CD4-positive, alpha-beta T cell treated with Interleukin-2 at 100 ng/mL for 4 hours (primary cell): ENCODE measurements at regions not wholly inside any gene's neighbourhood (a gene's known extent, or its start where the extent isn't known, plus 50 kb on each side); places are given as distances from the start of the nearest gene placed in this dataset.

Experiments
- DNase-seq: peaks from one replicate; pipeline ENCODE4 v3.0.0-alpha.2; 2020; ENCODE audit warnings: low spot score

DNA sequence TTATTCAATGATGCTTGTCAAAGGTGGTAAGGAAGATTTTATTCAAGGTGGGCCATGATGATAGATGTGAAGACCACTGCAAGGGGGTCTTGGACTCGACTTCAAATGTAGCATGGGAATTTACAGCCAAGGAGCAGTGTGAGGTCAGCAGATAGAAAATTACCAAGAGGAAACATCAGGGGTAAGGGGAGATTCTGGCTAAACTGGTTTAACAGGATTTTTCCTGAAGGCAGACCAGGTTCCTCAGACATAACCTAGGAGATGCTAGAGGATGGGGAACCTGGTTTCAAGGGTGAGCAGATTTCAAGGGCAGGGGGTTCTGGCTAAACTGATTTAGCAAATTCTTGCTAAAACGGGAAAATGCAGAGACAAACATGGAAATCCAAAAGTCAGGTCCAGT is 464.9 kb downstream of the TAFA4 start:
- DNase-seq = no peak

GRCh38 chr3:68458581-68458980 is 473.8 kb downstream of the TAFA4 start:
- DNase-seq = no peak

GRCh38 chr3:68448510-68449383 is 483.6 kb downstream of the TAFA4 start:
- no peak for DNase-seq

GRCh38 chr3:68447885-68448284 is 484.5 kb downstream of the TAFA4 start:
- no peak for DNase-seq

DNA sequence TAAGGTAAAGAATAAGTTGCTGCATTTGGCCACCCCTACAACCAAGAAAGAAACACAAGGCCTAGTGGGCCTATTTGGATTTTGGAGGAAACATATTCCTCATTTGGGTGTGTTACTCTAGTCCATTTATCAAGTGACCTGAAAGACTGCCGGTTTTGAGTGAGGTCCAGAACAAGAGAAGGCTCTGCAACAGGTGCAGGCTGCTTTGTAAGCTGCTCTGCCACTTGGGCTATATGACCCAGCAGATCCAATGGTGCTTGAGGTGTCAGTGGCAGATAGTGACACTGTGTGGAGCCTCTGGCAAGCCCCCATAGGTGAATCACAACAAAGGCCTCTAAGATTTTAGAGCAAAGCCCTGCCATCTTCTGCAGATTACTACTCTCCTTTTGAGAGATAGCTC is 491.3 kb downstream of the TAFA4 start:
- no peak for DNase-seq

- DNase-seq = no peak
Measured at GRCh38 chr3:68436619-68437401, 495.5 kb downstream of the TAFA4 start.

DNA sequence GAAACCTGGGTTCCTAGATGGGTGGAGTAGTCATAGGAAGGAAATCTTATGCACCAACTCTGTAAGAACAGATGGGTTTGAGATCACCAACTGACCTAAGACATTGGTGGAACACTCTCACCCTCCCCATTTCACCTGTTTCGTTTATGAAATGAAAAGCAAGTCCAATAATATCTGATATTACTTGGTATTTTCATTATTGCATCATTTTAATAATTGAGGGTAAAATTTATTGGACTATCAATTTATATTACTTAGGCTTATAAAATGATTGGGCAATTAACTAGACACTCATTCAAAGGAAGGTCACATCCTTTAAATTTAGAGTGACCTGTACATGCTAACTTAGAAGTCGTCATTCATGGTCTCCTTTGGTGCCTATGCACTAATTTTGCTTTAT is 503.9 kb downstream of the TAFA4 start:
- DNase-seq = no peak

GRCh38 chr3:68424796-68425460 is 507.4 kb downstream of the TAFA4 start:
- DNase-seq = no peak

DNA sequence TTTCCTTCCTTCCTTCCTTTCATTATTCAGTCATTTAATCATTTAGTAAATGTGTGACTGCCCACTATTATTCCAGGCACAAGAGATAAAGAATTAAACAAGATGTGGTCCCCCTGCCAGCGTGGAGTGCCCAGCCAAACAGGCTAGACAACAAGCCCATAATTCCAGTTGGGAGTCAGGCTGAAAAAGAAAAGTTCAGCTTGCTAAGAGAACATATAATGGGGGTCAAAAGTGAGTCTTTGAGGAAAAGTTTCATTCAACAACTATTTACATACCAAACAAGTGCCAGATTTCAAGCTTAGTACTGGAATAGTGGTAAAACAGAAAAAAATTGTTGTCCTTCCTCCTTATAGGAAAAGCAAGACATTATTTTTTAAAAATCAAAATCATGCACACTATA is 523.7 kb downstream of the TAFA4 start:
- no peak for DNase-seq

- no peak for DNase-seq
Measured at GRCh38 chr3:68403741-68404140, 528.6 kb downstream of the TAFA4 start.

DNA sequence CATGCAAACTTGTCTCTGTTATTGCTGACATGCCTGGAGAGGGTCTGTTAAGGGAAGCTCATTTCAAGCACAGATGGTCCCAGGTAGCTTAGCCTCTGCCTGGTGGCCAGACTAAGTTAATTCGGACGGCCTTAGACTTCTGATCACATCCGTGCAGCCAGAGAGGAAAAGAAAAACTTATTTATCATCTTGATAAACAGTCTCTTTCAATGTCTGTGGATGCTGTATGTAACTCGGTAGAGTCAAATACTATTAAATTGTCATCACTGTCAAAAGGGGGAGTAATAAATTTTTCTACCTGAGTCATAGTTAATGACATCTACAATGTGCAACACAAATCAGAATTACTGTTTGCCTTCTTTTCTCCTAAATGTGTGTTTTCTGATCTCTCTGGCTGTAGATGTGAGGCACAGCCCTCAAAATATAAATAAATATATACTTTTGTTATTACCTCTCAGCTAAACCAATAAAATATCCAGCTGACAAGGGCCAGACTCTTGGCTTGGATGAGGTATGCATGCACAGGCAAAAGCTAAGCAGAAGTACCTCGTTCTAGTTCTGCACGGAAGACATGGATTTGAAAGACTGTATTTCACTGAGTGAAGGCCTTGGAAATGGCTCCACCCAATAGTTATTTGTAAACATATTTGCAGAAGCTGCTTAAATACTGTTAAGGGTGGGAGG is 530.0 kb downstream of the TAFA4 start:
- DNase-seq = no peak

DNA sequence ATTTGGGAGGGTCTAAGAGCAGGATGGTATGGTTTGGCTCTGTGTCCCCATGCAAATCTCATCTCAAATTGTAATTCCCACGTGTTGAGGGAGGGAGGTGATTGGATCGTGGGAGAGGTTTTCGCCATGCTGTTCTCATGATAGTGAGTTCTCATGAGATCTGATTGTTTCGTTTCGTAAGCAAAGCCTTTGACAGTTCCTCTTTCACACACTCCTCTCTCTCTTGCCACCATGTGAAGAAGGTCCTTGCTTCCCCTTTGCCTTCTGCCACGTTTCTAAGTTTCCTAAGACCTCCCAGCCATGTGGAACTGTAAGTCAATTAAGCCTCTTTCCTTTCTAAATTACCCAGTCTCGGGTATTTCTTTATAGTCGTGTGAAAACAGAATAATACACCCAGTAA is 553.7 kb downstream of the TAFA4 start:
- DNase-seq = no peak

GRCh38 chr3:68373727-68374126 is 558.6 kb downstream of the TAFA4 start:
- DNase-seq = no peak

GRCh38 chr3:68363796-68364195 is 568.6 kb downstream of the TAFA4 start:
- no peak for DNase-seq

- no peak for DNase-seq
Measured at GRCh38 chr3:68360492-68360891, 571.9 kb downstream of the TAFA4 start.

- no peak for DNase-seq
Measured at GRCh38 chr3:68345781-68346180, 586.6 kb downstream of the TAFA4 start.

DNA sequence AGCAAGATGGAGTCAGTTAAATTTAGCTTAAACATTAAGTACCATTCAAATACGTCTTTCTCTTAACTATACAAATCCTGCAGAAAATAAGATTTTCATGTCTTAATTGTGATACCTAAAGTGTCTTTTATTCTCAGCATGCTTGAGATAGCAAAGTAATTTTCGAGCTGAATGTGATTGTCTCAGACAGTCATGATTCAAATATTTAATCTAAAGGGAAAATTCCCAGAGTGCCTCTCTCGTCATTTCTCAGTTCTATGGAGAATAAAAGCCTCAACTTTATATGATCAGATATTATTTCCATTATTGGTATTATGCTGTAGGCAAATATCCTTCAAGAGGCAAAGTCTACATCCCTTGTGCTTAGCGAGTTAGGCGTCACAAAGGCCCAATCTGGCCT is 589.9 kb downstream of the TAFA4 start:
- no peak for DNase-seq

DNA sequence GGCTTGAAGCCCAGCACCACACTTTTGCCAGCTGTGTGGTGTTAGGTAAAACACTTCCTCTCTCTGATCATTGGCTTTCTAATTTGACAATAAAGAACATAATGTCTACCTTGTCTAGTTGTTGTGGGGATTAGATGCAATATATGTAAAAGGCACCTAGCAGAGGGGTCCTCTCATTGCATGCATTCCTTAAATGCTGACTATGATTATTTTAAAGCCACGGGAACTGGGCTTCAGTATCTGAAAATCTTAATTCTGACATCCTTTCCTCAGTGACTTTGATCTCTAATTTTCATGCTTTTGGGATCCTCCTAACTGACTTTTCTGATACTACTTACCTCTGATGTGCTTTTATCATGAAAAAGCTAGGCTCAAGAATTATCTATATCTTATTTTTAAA is 596.3 kb downstream of the TAFA4 start:
- no peak for DNase-seq

GRCh38 chr3:68334367-68334986 is 597.9 kb downstream of the TAFA4 start:
- no peak for DNase-seq

DNA sequence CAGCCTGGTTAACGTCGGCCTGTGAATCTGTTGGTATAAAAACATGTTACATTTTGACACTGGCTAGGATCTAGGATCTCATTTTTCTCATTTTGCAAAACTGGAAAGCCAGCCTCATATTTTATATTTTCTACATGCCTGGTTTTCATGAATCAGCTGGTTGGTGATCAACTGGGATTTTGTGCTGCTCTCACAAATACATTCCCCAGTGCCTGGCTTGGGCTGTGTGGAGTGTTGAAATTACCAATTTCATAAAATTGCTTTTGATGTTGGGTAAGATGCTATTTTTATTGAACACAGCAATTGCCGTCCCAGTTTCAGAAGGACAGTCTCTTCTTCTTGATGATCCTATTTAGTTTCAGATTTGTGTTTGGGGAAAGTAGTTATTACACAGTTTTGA is 604.3 kb downstream of the TAFA4 start:
- no peak for DNase-seq

- no peak for DNase-seq
Measured at GRCh38 chr3:68315964-68316363, 616.4 kb downstream of the TAFA4 start.

- no peak for DNase-seq
Measured at GRCh38 chr3:68315546-68315945, 616.8 kb downstream of the TAFA4 start.
